Endothelial cell of umbilical vein (primary cell): ENCODE measurements at regions not wholly inside any gene's neighbourhood (a gene's known extent, or its start where the extent isn't known, plus 50 kb on each side); places are given as distances from the start of the nearest gene placed in this dataset.

Experiments used
- BruUV-seq: library from RNA; stranded (reverse); fragments of 400-500 nt; replicated peaks from 2 replicates; lab custom pipeline; 2021; lab: Mats Ljungman, UMichigan
- CTCF ChIA-PET: fragments of 300-600, 350-600 bp; sonication (Branson Sonifier 250); formaldehyde crosslinking; loops from one replicate; lab custom pipeline; 2021; ENCODE audit warnings: antibody characterized with exemption, inconsistent platforms; lab: Charles Lee
- POLR2A ChIA-PET: fragments of 300-600, 350-600 bp; sonication (Branson Sonifier 250); formaldehyde crosslinking; loops from one replicate; lab custom pipeline; 2021; ENCODE audit warnings: antibody characterized with exemption, inconsistent platforms; lab: Charles Lee
- DNase-seq: peaks from one replicate; pipeline ENCODE4 v3.0.0-alpha.2; 2011; ENCODE audit warnings: low read depth, low spot score
- FAIRE-seq: peaks from 2 replicates; lab custom pipeline; 2011; peaks lifted over from hg19 to GRCh38; lab: Jason Lieb, UNC
- H2AFZ ChIP-seq: 2 replicates; pipeline ENCODE4 v1.6.0; 2012; ENCODE audit warnings: low read depth, low read length, control low read depth, inconsistent platforms
- H3K27ac ChIP-seq: 2 replicates; pipeline ENCODE4 v1.5.1; 2011; ENCODE audit warnings: low read depth, mild to moderate bottlenecking, control low read depth, low read length, moderate library complexity; ENCODE audit not compliant: insufficient read depth
- H3K27me3 ChIP-seq, 2 experiments: 2 replicates each; pipeline versions ENCODE4 v1.6.0 to v1.6.1; 2011; ENCODE audit warnings: low read length in 2 of 2, mixed read lengths in 1 of 2; ENCODE audit not compliant: control insufficient read depth in 2 of 2, insufficient read depth in 2 of 2
- H3K36me3 ChIP-seq, 2 experiments: 2 replicates in 1 of 2; 3 replicates in 1 of 2; pipeline ENCODE4 v1.5.1; 2011; ENCODE audit warnings: low read length in 2 of 2, mild to moderate bottlenecking in 1 of 2, moderate library complexity in 1 of 2; ENCODE audit not compliant: control insufficient read depth in 2 of 2, insufficient read depth in 2 of 2; ENCODE audit errors: extremely low read depth in 1 of 2
- H3K4me1 ChIP-seq: 3 replicates; pipeline ENCODE4 v1.5.1; 2011; ENCODE audit warnings: mild to moderate bottlenecking, low read length; ENCODE audit not compliant: control insufficient read depth, insufficient read depth; ENCODE audit errors: extremely low read depth
- H3K4me2 ChIP-seq: 2 replicates; pipeline ENCODE4 v1.6.1; 2011; ENCODE audit warnings: low read length, control low read depth, mixed read lengths; ENCODE audit not compliant: insufficient read depth
- H3K4me3 ChIP-seq, 3 experiments: fragments of 200-600 bp in 1 of 3; sonication (generic), shearing (Covaris generic) in 1 of 3; replicated peaks in 1 of 3; 2 replicates each; pipeline ENCODE4 v1.5.1; 2011 to 2016; ENCODE audit warnings: control low read depth in 3 of 3, low read length in 3 of 3, mild to moderate bottlenecking in 2 of 3, inconsistent platforms in 1 of 3, low read depth in 1 of 3, moderate library complexity in 1 of 3; ENCODE audit not compliant: insufficient read depth in 1 of 3
- H3K79me2 ChIP-seq: 2 replicates; pipeline ENCODE4 v1.6.0; 2012; ENCODE audit warnings: low read length, inconsistent platforms; ENCODE audit not compliant: control insufficient read depth, insufficient read depth
- H3K9ac ChIP-seq: replicated peaks from 2 replicates; pipeline ENCODE3; 2011; ENCODE audit warnings: low read length, control low read depth; ENCODE audit not compliant: insufficient read depth; ENCODE audit errors: extremely low read depth
- H3K9me1 ChIP-seq: replicated peaks from 3 replicates; pipeline ENCODE4 v1.6.0; 2011; ENCODE audit warnings: mild to moderate bottlenecking, low read length; ENCODE audit not compliant: control insufficient read depth, insufficient read depth; ENCODE audit errors: extremely low read depth
- H3K9me3 ChIP-seq: replicated peaks from 2 replicates; pipeline ENCODE4 v1.5.1; 2012; ENCODE audit warnings: low read length, inconsistent platforms; ENCODE audit not compliant: control insufficient read depth, insufficient read depth
- H4K20me1 ChIP-seq: replicated peaks from 2 replicates; pipeline ENCODE3; 2011; ENCODE audit warnings: mild to moderate bottlenecking, low read length; ENCODE audit not compliant: control insufficient read depth, insufficient read depth; ENCODE audit errors: extremely low read depth
- JUN ChIP-seq: IDR thresholded peaks from 2 replicates; pipeline ENCODE4 v1.6.1; 2011; ENCODE audit warnings: borderline replicate concordance, low read depth; ENCODE audit not compliant: insufficient read length, insufficient read depth
- MYC ChIP-seq: IDR thresholded peaks from one replicate; pipeline ENCODE4 v1.6.1; 2011; ENCODE audit warnings: mild to moderate bottlenecking, low read depth, low read length
- dilution Hi-C: fragments of 300-500 bp; cut with MboI; formaldehyde crosslinking; loops from one replicate; pipeline ENCODE4 v1.15.0; 2019; ENCODE audit warnings: low sequenced_read_pairs; ENCODE audit not compliant: extremely low pct_ligation_motif_present
- intact Hi-C: fragments of 100-400 bp; cut with micrococcal nuclease; formaldehyde crosslinking; loops from one replicate; pipeline ENCODE4 v1.10.0; 2022
- TF ChIP-seq, protein P1 (sequence below), 2 donors: IDR thresholded peaks; 1 replicate in 1 of 2; 2 replicates in 1 of 2; pipeline ENCODE4 v1.5.1; 2011; ENCODE audit warnings: low read length in 2 of 2, mild to moderate bottlenecking in 2 of 2, moderate library complexity in 2 of 2, control low read depth in 1 of 2, inconsistent platforms in 1 of 2, low read depth in 1 of 2; ENCODE audit not compliant: insufficient read depth in 1 of 2; ENCODE audit errors: extremely low read depth in 1 of 2

DNA sequence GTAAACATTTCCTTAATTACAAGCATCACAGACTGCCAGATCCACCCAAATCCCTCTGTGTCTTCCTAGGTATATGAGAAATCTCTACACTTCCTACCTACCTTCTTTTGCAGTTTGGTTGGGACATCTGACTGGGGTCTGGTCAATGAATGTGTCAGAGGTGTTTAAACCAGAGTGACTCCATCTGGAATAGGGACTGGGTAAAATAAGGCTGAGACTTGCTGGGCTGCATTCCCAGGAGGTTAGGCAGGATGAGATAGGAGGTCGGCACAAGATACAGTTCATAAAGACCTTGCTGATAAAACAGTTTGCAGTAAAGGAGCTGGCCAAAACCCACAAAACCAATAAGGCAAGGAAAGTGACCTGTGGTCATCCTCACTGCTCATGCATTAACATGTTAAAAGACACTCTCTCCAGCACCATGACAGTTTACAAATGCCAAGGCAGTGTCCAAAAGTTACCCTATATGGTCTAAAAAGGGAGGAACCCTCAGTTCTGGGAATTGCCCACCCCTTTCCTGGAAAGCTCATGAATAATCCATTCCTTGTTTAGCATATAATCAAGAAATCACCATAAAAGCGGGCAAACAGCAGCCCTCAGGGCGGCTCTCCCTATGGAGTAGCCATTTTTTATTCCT, 87.4 kb upstream of the BACE2 start:
- dilution Hi-C loops (no loop called here), intact Hi-C loops (no loop called here)
- CTCF ChIA-PET: no interaction called here
- Histone ChIP-seq H3K27me3 (no peaks in the 10 kb centered on the region), H3K27ac (no peak overlapping the region), H3K4me3 (no peak overlapping the region), H3K4me1 (no peaks in the 10 kb centered on the region), H3K9me1 (no peaks in the 10 kb centered on the region), H3K36me3 (no peaks in the 10 kb centered on the region), H3K79me2 (no peaks in the 10 kb centered on the region), H2AFZ (no peak overlapping the region), H3K9ac (no peak overlapping the region), H4K20me1 (no peaks in the 10 kb centered on the region), H3K9me3 (peaks cover 5% of the 10 kb centered on the region), H3K4me2 (no peak overlapping the region)
- TF ChIP-seq JUN: no peak
- no TSS peak for BruUV-seq
- no peak for DNase-seq
- POLR2A ChIA-PET: no interaction called here
- FAIRE-seq: no peak

- CTCF ChIA-PET: no interaction called here
- no peaks in the 10 kb centered on the region for H3K27me3 ChIP-seq
- no peaks in the 10 kb centered on the region for H3K4me1 ChIP-seq
- no peak for TF ChIP-seq MYC
- TF ChIP-seq, protein P1, sequence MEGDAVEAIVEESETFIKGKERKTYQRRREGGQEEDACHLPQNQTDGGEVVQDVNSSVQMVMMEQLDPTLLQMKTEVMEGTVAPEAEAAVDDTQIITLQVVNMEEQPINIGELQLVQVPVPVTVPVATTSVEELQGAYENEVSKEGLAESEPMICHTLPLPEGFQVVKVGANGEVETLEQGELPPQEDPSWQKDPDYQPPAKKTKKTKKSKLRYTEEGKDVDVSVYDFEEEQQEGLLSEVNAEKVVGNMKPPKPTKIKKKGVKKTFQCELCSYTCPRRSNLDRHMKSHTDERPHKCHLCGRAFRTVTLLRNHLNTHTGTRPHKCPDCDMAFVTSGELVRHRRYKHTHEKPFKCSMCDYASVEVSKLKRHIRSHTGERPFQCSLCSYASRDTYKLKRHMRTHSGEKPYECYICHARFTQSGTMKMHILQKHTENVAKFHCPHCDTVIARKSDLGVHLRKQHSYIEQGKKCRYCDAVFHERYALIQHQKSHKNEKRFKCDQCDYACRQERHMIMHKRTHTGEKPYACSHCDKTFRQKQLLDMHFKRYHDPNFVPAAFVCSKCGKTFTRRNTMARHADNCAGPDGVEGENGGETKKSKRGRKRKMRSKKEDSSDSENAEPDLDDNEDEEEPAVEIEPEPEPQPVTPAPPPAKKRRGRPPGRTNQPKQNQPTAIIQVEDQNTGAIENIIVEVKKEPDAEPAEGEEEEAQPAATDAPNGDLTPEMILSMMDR (IDR thresholded peaks at IDR 0.05; ENCODE audit: extremely low read depth in 1 of 2, insufficient read depth in 1 of 2, low read depth in 1 of 2, low read length in 2 of 2): no peak
- no peaks in the 10 kb centered on the region for H3K9me1 ChIP-seq
- no TSS peak for BruUV-seq
- H2AFZ ChIP-seq: no peak overlapping the region
- H3K9me3 ChIP-seq: no peaks in the 10 kb centered on the region
- no peaks in the 10 kb centered on the region for H3K36me3 ChIP-seq
- DNase-seq: no peak
- no peaks in the 10 kb centered on the region for H4K20me1 ChIP-seq
- POLR2A ChIA-PET: no interaction called here
- H3K9ac ChIP-seq: no peak overlapping the region
- dilution Hi-C loops (no loop called here), intact Hi-C loops (no loop called here)
- no peaks in the 10 kb centered on the region for H3K79me2 ChIP-seq
- H3K4me3 ChIP-seq: no peak overlapping the region
- no peak for FAIRE-seq
- H3K27ac ChIP-seq: no peak overlapping the region
- no peak overlapping the region for H3K4me2 ChIP-seq
Measured at GRCh38 chr21:41086569-41086968, 81.4 kb upstream of the BACE2 start.
